SK-N-SH treated with all-trans-retinoic acid at 6 μM for 48 hours (cell line): ENCODE measurements at regions not wholly inside any gene's neighbourhood (a gene's known extent, or its start where the extent isn't known, plus 50 kb on each side); places are given as distances from the start of the nearest gene placed in this dataset.

Experiments
- ARNTL ChIP-seq: fragments of 450-650 bp; formaldehyde crosslinking; IDR thresholded peaks from 2 replicates; pipeline ENCODE4 v1.5.0; 2020; ENCODE audit warnings: low read depth, mild to moderate bottlenecking, moderate library complexity, borderline replicate concordance
- CSDC2 ChIP-seq: fragments of 250-450 bp; sonication (Bioruptor Pico); IDR thresholded peaks from 2 replicates; pipeline ENCODE4 v1.5.0; 2020; ENCODE audit warnings: mild to moderate bottlenecking, moderate library complexity
- OSR1 ChIP-seq: fragments of 250-450 bp; sonication (Bioruptor Pico); IDR thresholded peaks from 2 replicates; pipeline ENCODE4 v1.8.0; 2022; ENCODE audit warnings: moderate library complexity, mild to moderate bottlenecking, inconsistent platforms
- PPARA ChIP-seq: fragments of 250-450 bp; sonication (Bioruptor Pico); IDR thresholded peaks from 2 replicates; pipeline ENCODE4 v1.5.0; 2020; ENCODE audit warnings: mild to moderate bottlenecking, borderline replicate concordance
- ZC3H10 ChIP-seq: fragments of 250-450 bp; sonication (Bioruptor Pico); IDR thresholded peaks from 2 replicates; pipeline ENCODE4 v1.5.1; 2021; ENCODE audit warnings: mild to moderate bottlenecking, moderate library complexity
- ZNF565 ChIP-seq: fragments of 450-650 bp; formaldehyde crosslinking; conservative IDR thresholded peaks from 2 replicates; pipeline ENCODE4 v1.5.0; 2020; ENCODE audit warnings: low read depth, mild to moderate bottlenecking, moderate library complexity

GRCh38 chr13:82947683-82948082, 934.6 kb downstream of the SLITRK1 start:
- TF ChIP-seq OSR1, result no peak
- no peak for TF ChIP-seq ARNTL (CRISPR knock-in tag)
- no peak for TF ChIP-seq CSDC2 (CRISPR knock-in tag)
- TF ChIP-seq PPARA (CRISPR knock-in tag), result no peak
- no peak for TF ChIP-seq ZNF565
- TF ChIP-seq ZC3H10 (CRISPR knock-in tag), result no peak
